SW480 (cell line): ENCODE measurements at regions not wholly inside any gene's neighbourhood (a gene's known extent, or its start where the extent isn't known, plus 50 kb on each side); places are given as distances from the start of the nearest gene placed in this dataset.
"Not testable (repeated sequence)": the region's sequence is repeated elsewhere in the genome, so short reads cannot be mapped to it uniquely, and the experiment has no call there.

ENCODE experiments used
- DNase-seq: peaks from one replicate; pipeline ENCODE4 v3.0.0-alpha.2; 2016; ENCODE audit warnings: low spot score

DNA sequence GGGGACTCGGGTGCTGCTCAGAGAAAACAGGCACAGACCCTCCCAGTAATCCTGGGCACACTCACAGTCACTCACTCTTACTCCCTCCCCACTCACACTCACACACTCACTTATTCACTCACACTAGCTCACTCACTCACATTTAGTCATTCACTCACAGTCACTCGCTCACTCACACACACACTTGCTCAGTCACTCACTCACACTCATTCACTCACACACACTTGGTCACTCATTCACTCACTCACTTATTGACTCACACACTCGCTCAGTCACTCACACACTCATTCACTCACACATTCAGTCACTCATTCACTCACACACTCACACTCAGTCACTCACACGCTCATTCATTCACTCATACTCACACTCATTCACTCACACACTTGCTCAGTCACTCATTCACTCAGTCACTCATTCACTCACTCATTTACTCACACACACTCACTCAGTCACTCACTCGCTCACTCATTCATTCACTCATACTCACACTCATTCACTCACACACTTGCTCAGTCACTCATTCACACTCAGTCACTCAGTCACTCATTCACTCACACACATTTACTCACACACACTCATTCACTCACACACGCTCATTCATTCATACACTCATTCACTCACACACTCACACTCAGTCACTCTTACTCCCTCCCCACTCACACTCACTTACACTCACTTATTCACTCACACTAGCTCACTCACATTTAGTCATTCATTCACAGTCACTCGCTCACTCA lies 164.2 kb upstream of the C1orf174 start:
- no peak for DNase-seq

DNA sequence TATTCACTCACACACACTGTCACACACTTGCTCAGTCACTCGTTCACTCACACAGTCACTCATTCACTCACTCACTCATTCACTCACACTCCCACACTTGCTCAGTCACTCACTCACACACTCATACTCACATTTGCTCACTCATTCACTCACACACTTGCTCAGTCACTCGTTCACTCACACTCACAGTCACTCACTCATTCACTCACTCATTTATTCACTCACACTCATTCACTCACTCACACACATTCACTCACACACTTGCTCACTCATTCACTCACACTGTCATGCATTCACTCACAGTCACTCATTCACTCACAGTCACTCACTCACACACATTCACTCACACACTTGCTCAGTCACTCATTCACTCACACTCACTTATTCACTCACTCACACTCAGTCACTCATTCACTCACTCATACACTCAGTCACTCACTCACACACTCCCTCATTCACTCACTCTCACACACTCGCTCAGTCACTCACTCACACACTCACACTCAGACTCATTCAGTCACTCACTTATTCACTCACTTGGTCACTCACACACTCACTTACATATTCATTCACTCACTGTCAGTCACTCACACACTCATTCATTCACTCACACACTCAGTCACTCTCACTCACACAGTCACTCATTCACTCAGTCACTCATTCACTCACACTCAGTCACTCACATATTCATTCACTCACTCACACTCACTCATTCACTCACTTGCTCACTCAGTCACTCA lies 167.0 kb upstream of the C1orf174 start:
- no peak for DNase-seq

DNA sequence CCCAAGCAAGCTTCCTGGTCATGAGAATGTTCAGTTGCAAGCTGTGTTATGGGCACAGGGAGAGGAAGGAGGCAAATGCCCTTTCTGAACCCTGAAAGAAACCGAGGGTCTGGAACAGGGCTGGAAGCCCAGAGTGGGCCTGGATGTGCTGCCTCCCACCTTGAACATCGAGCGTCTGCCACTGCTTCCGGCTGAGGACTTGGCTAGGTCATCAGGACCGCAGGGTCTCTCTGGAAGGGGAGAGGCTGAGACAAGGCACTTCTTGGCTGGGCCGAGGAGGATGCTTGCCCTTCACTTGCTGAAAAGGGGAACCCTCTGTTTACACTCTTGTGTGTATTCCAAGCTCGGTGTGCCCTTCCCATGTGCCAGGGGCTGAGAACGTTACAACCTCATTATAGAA lies 168.0 kb upstream of the C1orf174 start:
- no peak for DNase-seq

DNA sequence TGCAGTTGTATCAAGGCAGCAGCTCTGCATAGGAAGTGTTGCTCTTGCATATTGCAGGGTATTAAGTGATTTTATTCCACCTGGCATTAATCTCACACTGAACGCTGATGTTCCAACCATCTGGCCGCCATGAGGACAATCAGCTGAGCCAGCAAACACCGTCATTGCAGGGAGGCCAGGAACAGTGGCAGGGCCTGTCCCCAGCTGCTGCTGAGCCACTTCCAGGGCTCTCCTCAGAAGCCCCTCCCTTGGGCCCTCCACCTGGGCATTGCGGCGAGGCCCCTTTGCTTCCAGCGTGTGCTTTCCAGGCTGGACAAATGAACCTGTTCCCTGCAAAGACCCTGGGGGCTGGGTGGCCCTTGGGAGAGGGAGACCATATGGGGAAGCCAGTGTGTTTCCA lies 171.6 kb upstream of the C1orf174 start:
- DNase-seq: no peak

DNA sequence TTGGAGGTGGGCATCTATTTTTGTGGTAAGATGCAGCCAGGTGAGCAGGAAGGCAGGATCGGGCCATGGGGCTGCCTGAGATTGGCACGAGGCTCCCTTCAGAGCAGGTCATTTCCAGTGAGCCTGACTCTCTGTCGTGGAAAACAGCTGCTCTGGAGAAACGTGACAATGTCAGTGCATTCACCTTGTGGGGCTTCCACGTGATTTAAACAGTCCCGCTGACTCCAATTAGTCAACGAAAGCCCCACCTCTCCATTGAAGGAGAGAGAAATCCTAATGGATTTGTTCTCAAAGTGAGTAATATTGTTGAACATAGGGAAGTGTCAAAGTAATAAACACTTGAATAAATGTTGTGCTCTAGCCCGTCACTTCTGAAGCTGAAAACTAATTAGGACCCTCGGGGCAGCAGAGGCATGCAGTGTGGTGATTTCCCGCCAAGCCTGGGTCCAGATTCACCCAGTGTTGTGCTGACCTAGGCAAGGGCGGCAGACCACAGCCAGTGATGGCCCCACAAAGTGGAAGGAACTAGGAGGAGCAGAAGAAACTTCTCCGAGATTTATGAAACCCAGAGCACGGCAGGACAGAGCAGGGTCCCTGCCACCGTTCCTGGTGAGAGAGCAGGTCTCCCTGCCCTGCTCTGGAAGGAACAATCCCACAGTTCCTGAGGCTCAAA lies 172.5 kb upstream of the C1orf174 start:
- DNase-seq: no peak

DNA sequence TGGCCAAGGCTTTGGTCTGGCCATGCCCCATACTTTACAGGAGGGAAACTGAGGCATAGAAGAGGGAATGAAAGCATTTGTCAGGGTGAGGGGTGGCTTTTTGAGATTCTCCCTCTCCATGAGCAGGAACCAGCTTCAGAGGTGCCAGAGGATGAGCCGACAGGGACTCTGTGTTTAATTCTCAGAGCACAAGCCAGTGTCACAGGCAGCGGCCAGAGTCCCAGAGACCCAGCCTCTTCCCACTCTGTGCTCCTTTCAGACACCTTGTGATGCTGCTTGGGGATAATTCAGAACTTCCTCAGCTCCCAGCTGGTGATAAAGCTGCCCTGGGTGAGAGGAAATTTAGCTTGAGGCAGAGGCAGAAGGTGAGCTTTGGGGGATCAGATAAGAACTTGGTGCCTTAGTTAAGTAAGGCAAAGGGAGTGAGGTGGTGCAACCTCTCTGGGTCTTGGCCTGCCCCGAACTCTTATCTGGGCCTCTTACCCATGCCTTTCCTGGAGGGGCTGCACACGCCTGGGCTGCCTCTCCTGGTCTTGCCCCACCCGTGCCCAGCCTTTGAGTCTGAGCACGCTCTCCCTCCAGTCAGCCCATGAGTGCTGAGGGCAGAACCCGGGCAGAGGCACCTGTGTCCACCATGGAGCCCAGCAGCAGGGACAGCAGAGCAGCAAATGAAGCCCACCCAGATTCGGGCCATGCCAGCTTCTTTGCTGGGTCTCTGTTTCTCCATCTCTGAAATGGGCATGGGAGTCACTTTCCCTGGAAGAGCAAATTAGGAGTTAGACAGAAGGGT lies 175.6 kb upstream of the C1orf174 start:
- no peak for DNase-seq

DNA sequence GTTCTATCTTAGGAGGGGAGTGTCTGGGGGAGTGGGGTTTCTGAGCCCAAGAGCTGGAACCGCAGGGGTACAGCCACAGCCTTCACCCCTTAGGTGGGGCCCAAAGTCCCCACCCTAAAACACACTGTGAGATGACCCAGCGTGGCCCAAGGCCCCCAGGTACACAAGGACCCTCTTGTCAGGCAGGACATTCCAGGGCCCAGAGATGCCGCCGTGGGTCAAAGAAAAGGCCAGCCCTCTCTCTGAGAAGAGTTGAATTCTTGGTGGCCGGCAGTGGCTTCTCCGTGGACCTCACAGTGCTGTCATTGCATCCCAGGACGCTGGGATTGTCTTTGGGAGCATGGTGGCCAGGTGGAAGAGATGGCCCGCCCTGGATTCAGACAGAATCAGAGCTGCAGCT lies 176.3 kb upstream of the C1orf174 start:
- DNase-seq: no peak

DNA sequence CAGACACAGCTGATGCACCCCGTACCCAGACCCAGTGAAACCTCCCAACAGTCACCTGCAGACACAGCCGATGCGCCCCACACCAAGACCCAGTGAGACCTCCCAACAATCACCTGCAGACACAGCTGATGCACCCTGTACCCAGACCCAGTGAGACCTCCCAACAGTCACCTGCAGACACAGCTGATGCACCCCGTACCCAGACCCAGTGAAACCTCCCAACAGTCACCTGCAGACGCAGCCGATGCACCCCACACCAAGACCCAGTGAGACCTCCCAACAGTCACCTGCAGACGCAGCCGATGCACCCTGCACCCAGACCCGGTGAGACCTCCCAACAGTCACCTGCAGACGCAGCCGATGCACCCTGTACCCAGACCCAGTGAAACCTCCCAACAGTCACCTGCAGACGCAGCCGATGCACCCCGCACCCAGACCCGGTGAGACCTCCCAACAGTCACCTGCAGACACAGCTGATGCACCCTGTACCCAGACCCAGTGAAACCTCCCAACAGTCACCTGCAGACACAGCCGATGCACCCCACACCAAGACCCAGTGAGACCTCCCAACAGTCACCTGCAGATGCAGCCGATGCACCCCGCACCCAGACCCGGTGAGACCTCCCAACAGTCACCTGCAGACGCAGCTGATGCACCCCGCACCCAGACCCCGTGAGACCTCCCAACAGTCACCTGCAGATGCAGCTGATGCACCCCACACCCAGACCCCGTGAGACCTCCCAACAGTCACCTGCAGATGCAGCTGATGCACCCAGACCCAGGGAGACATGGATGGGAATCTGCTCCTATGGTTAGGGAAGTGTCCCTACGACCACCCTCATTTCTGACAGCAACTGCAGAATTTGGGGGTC lies 178.3 kb upstream of the C1orf174 start:
- DNase-seq: not testable (repeated sequence)

DNA sequence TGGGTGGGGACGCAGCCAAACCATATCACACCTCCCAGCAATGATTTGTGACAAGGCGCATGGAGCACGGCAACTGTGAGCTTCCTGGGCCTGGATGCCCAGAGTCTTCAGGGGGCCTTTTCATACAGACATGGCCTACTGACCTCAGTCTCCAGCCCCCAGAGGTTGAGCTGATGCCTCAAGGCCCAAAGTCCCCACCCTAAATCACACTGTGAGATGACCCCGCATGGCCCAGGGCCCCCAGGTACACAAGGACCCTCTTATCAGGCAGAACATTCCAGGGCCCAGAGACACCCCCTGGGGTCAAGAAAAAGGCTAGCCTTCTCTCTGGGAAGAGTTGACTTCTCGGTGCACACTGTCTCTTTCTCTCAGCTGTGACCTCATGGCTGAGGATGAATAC lies 179.7 kb upstream of the C1orf174 start:
- no peak for DNase-seq

DNA sequence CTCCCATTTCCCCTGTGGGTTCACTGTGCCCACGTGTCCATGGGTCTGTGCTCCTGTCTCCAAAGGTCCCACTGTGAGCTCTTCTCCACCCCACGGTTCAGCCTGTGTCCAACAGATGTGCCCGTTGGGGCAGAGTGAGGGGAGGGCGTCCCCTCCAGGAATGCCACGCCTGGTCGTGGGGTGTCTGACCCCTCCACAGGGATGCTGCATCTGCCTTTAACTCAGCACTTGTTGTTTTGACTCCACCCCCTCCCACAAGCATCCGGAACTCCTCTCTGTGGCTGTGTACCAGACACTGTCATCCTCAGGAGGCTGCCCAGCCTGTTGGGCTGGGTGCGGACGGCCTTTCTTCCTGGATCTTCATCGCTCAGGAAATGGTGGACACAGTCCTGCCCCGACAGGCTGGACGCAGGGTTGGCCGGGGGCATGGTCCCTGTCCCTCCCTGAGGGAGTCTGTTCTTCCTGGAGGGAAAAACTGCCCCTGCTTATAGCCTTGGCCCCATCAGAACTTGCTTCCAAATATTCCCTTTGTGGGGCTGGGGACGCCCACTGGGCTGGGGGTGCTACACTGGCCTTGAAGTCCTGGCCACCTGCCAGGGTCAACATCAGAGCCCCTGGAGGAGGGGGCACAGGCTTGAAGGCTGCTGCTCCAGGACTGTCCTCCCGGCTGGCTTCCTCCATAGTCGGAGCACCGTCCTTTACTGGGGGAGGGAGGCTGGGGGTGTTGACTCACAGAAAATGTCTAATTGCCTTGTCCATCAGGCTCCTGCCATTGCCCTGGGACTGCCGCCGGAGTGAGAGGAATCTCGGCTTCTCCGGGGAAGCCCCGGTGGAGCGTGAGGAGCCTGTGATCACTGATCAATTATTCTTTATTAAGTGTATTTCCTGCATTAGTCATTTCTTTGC lies 182.0 kb upstream of the C1orf174 start:
- no peak for DNase-seq

DNA sequence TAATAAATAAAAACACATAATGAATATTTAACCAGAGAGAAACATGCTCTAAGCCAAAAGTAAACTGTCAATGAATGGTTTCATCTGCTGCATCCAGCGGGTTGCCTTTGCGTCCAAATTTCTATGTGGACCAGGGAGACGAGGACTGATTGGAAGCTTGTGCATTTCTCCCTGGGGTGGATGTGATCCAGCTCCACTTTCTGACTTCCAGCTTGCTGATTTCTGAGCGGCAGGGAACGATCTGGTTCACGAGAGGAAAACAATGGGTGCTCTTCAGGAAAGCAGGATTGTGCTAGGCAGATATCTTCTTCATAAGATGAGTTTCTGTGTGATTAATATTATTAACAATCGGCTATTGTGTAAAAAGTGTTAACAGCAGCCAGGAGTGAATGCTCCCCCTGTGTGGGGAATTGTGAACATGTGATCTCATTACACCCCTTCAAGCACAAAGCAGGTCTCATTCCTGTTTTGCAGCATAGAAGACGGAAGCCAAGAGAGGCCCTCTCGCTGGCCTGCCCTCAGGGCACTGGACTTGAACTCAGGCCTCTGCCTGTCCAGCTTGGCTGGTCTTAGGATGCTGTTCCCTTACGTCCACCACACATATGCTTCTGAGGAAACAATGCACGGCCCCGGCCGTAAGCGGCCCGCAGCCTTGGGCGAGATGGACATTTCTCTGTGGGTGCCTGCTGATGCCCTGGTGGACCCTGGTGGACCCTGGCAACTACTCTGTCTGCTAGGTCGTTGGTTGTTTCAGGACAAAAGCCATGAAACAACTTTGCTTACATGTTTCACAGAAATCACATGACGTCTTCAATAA lies 183.4 kb upstream of the C1orf174 start:
- DNase-seq: no peak

DNA sequence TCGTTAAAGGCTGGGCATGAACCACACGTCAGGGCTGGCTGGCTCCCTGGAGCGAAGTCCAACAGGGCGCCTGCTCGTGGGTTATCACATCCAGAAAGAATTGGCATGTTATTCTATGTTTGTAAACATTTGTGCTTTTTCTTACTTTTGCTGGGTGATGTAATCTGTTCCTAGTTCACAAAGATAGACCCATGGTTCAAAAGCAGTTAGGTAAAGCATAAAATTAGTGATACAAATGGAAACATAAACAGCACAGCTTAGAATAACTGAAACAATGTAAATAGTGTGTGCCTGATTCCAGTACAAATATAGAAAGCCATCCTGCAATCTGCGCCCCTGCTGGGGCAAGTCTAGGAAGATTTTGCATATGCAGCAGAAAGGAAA lies 184.0 kb upstream of the C1orf174 start:
- no peak for DNase-seq

DNA sequence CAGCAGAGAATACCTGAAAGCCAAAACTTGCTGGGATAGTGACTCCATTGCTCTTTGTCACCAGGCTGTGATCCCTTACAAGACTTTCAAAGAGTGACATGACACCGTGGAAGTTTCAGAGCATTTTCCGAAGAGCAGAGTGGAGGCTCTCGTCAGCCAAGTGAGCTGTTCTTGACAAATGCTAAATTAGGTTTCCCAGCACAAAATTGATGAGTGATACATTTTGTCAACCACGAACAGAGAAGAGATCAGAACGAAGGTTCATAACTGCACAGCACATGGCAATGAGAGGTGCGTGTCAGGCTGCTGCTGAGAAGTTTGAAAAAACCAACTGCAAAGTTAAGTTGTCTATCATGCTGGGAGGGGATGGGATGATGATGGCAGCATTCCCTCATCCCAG lies 184.4 kb upstream of the C1orf174 start:
- DNase-seq: no peak

DNA sequence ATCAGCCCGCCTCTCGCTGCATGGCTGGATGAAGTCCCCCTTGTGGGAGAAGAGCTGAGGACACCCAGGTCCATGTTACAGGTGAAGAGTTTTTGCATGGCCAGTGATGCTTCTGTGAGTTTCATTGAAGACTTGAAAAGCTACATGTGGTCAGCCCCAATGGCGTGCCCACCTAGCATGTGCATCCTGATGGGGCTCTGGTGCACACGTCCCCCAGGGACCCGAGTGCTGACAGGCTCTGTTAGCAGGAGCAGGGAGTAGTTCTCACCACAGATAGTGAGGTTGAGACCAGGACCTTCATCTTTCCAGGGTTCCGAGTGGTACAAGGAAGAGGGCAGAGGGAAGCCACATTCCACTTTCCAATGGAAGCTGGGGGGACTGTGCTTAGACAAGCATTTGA lies 184.8 kb upstream of the C1orf174 start:
- DNase-seq: no peak

DNA sequence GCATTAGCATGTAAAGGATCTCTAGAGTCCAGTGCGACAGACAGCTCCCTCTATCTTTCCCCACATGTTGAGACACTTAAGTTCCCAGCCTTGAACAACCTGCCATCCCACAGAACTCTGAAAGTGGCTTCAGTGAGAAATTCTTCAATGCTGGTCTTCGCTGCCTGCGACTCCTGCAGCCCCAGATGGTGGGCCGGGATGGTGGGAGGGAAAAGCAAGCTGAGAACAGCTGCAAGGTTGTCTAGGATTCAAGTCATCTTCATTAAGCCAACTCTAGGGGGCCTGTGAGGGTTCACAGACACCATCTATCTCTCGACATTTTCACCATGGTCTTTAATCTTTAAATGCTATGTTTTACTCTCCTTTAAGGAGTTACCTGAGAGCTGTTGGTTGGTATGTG lies 185.5 kb upstream of the C1orf174 start:
- DNase-seq: no peak

DNA sequence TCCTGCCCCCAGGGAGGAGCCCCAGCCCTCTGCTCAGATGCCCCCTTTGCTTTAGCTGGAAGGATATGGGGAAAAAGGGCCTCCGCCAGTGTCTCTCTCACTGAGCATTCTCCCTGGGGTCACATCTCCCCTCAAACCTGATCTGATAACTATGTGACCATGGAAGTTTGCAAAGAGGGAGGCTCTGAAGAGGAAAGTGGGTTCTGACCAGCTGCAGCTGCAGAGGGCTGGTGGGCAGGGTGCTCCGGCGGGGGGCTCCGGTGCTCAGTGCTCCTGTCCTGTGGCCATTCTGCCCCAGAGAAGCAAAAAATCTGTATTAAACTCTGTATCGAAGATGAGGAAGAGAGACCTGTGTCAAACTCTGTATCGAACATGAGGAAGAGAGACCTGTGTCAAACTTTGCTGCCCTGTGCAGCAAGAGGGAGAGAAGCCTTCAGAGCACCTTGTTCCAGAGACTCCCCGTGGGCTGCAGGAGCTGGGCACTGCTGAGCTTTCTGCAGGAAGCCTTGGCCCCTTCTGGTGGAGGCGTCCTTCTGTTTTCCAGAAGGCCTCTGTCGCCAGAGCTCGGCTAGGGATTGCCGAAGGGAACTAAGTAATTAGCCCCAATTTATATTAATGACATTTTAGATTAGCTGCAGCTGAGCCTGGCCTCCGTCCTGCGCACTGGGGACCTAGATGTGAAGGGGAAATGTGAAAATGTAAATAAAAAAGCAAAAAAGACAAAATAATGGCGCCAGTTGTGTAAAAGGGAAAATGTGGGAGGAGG lies 186.2 kb upstream of the C1orf174 start:
- DNase-seq: no peak

DNA sequence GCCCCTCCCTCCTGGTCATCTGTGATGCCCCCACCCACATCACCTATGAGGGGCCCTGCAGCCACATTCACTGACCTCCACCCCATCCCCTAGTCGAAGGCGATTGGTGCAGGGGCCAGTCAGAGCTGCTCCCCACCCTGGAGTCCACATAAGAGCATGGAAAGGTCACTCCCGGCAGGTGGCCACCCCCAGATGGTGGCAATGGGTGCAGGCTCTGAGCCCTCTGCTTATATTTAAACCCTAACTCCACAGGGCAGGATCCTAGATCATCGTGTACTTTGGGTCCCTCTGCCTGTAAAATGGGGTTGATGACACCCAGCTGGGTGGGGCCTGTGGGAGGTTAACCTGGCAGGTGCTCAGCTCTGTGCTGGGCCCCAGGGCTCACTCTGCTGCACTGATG lies 186.8 kb upstream of the C1orf174 start:
- DNase-seq: no peak

DNA sequence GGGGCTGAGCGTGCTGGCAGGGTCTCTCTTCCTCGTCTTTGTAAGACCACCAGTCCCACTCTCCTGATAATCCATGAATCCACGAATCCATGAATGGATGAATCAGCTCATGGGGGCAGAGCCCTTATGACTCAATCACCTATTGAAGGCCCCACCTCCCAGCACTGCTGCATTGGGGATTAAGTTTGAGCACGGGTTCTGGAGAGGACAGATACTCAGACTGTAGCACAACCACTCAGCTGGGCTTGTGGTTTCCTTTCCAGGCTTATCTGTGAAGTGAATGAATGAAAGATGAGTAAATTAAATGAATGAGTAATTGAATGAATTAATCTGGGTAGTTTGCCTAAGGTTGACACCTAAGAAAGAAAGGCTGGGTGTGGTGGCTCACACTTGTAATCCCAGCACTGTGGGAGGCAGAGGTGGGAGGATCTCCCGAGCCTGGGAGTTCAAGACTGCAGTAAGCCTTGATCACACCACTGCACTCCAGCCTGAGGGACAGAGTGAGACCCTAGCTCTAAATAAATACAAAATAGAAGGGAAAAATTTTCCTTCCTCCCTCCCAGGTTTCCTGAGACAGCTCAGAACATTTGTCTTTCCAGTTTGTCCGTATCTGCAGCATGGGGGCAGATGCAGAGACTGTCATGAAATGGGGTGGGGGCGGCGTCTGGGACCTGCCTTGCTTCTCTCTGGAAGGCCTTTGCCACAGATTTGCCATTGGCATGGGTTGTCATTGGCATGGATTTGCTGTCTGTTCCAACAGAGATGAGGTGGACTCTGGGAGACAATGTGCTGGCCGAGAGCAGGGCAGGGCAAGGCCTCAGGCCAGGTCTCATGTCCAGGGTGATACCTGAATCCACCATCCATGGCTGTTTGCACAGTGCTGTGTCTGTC lies 187.7 kb upstream of the C1orf174 start:
- DNase-seq: no peak
